Fibroblast of skin of left biceps (primary cell): ENCODE measurements at regions not wholly inside any gene's neighbourhood (a gene's known extent, or its start where the extent isn't known, plus 50 kb on each side); places are given as distances from the start of the nearest gene placed in this dataset.

ENCODE experiments used
- DNase-seq, 2 experiments: peaks; one replicate each; pipeline ENCODE4 v3.0.0-alpha.2; 2013; ENCODE audit warnings: low read depth in 2 of 2

- no peak for DNase-seq
These were observed 67.8 kb upstream of the PARD3B start for GRCh38 chr2:204477358-204477950.

- no peak for DNase-seq
These were observed 65.7 kb upstream of the PARD3B start for GRCh38 chr2:204479557-204479956.

- DNase-seq, result no peak
These were observed 64.6 kb upstream of the PARD3B start for GRCh38 chr2:204480676-204481075.

GRCh38 chr2:204483608-204484081 lies 61.6 kb upstream of the PARD3B start:
- DNase-seq, result no peak

GRCh38 chr2:204486321-204486720 lies 59.0 kb upstream of the PARD3B start:
- DNase-seq, result no peak

GRCh38 chr2:204486805-204487204 lies 58.5 kb upstream of the PARD3B start:
- peak in 1 of 2 experiments; percentile 30 for DNase-seq

- no peak for DNase-seq
These were observed 57.6 kb upstream of the PARD3B start for GRCh38 chr2:204487447-204488229.

GRCh38 chr2:204491528-204491927 lies 53.7 kb upstream of the PARD3B start:
- no peak for DNase-seq

- DNase-seq, result no peak
These were observed 52.9 kb upstream of the PARD3B start for GRCh38 chr2:204492417-204492816.

GRCh38 chr2:204494681-204495080 lies 50.6 kb upstream of the PARD3B start:
- DNase-seq, result no peak

GRCh38 chr2:204495381-204495780 lies 49.9 kb upstream of the PARD3B start:
- no peak for DNase-seq
